Right cardiac atrium (tissue), 5 donors: ENCODE measurements at regions not wholly inside any gene's neighbourhood (a gene's known extent, or its start where the extent isn't known, plus 50 kb on each side); places are given as distances from the start of the nearest gene placed in this dataset.
A peak's percentile ranks its signal among the peaks of the same experiment; 100 is the strongest.
"Not testable (repeated sequence)": the region's sequence is repeated elsewhere in the genome, so short reads cannot be mapped to it uniquely, and the experiment has no call there.

Source experiments
- ATAC-seq, 2 donors: fragments of 200-7000 bp; cut with Tn5 transposase; one replicate each; pipeline versions ENCODE4 v1.8.0 to v1.9.1; 2020; ENCODE audit warnings: moderate library complexity in 2 of 2, mild to moderate bottlenecking in 1 of 2
- DNase-seq, 3 donors: peaks; one replicate each; pipeline ENCODE4 v3.0.0-alpha.2; 2020
- H3K27ac ChIP-seq: one replicate; pipeline ENCODE4 v1.5.1; 2013; ENCODE audit warnings: mild to moderate bottlenecking, low read length, control low read depth, moderate library complexity
- H3K27me3 ChIP-seq: one replicate; pipeline ENCODE4 v1.6.1; 2013; ENCODE audit not compliant: control insufficient read depth, insufficient read depth
- H3K4me1 ChIP-seq: one replicate; pipeline ENCODE4 v1.6.1; 2013; ENCODE audit warnings: low read length; ENCODE audit not compliant: control insufficient read depth, insufficient read depth
- H3K4me3 ChIP-seq: one replicate; pipeline ENCODE4 v1.5.1; 2013; ENCODE audit warnings: low read length, control low read depth
- H3K9me3 ChIP-seq: one replicate; pipeline ENCODE4 v1.6.1; 2013; ENCODE audit warnings: low read length; ENCODE audit not compliant: control insufficient read depth
- WGBS: extraction: QIAGEN DNeasy Blood & Tissue Kit; methylation state at CpG from one replicate; pipeline ENCODE4 v1.1.7; 2013; 5-methylcytosine and 5-hydroxymethylcytosine counted together
- intact Hi-C, 4 donors: fragments of 100-400 bp; cut with DNase I; formaldehyde crosslinking; loops; one replicate each; pipeline versions ENCODE4 v1.11.0 to v1.14.0; 2022 to 2023
- donor health status: healthy with polysubstance abuse.
- donor health status: DM: no; HTN: yes; CAD: no.
- donor health status: DM: no; HTN: no; CAD: no.
- donor health status: DM: no; HTN: yes; CAD: no; lungs with severe emphysema.
- donor health status: DM: yes; HTN: yes; CAD: no.

DNA sequence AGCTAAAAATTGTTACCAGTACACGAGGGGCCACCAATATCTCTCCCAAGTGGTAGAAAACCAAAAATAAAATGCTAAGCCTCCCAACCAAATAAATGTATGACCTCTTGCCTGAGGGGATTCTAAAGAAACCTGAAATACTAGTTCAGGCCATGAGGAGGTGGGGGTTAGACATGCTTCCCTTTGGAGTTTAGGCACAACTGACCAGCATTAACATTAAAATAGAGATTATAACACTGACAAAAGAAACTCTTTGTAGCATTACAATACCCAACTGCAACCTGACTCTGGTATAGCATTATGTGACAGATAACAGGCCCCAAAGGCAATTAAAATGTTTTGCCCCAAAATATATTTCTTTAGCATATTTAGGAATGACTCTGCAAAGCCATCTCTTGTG, 637.6 kb upstream of the PCDH11Y start:
- H3K27ac ChIP-seq, H3K9me3 ChIP-seq, DNase-seq, H3K4me1 ChIP-seq, ATAC-seq, H3K4me3 ChIP-seq, intact Hi-C loops, H3K27me3 ChIP-seq: not testable (repeated sequence)
- 20% methylated on average over 1 of the region's 1 CpG for WGBS

DNA sequence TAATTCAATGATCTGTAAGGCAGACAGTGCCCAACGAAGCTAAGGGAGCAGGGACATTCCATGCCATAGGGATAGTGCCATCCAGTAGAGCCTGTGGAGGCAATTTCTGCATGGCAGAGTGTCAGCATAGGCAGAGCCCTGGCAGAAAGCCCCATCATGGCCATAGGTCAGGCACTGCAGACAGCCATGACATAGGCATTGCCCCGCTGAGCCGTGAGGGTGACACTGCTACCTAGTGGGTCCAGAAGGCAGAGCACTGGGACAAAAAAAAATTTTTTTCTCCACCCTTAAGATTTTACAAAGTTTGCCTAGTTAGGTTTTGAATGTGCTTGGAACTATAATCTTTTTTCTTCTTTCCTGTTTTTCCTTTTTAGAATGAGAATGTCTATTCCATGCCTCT, 596.3 kb upstream of the PCDH11Y start:
- intact Hi-C loops, H3K9me3 ChIP-seq, ATAC-seq, H3K27me3 ChIP-seq, H3K27ac ChIP-seq, H3K4me1 ChIP-seq, H3K4me3 ChIP-seq: not testable (repeated sequence)
- 93% methylated on average over 2 of the region's 3 CpGs for WGBS
- peak in 1 of 3 donors; percentile 3 for DNase-seq
